Activated CD8-positive, alpha-beta T cell treated with anti-CD3 and anti-CD28 coated beads for 36 hours (primary cell): ENCODE measurements at regions not wholly inside any gene's neighbourhood (a gene's known extent, or its start where the extent isn't known, plus 50 kb on each side); places are given as distances from the start of the nearest gene placed in this dataset.

Experiments
- ATAC-seq: fragments of 200-7000 bp; cut with Tn5 transposase; one replicate; pipeline ENCODE4 v1.10.0; 2021; ENCODE audit warnings: mild to moderate bottlenecking, moderate library complexity
- CTCF ChIA-PET: fragments of 350-600 bp; sonication (Branson Sonifier 250); formaldehyde crosslinking; loops from one replicate; lab custom pipeline; 2021; ENCODE audit warnings: antibody characterized with exemption; lab: Charles Lee
- POLR2A ChIA-PET: fragments of 350-600 bp; sonication (Branson Sonifier 250); formaldehyde crosslinking; loops from one replicate; lab custom pipeline; 2021; ENCODE audit warnings: antibody characterized with exemption; lab: Charles Lee
- DNase-seq: peaks from one replicate; pipeline ENCODE4 v3.0.0-alpha.2; 2020
- H3K27ac Mint-ChIP-seq: one replicate; pipeline ENCODE4 v1.8.0; 2021; ENCODE audit warnings: mild to moderate bottlenecking, mixed read lengths
- H3K27me3 Mint-ChIP-seq: one replicate; pipeline ENCODE4 v1.8.0; 2021; ENCODE audit warnings: mixed read lengths
- H3K36me3 Mint-ChIP-seq: one replicate; pipeline ENCODE4 v1.8.0; 2021; ENCODE audit warnings: low read depth, mixed read lengths
- H3K4me1 Mint-ChIP-seq: one replicate; pipeline ENCODE4 v1.8.0; 2021; ENCODE audit warnings: low read depth, mixed read lengths
- H3K4me3 Mint-ChIP-seq: one replicate; pipeline ENCODE4 v1.8.0; 2021; ENCODE audit warnings: mild to moderate bottlenecking, moderate library complexity, mixed read lengths
- H3K9me3 Mint-ChIP-seq: one replicate; pipeline ENCODE4 v1.8.0; 2021; ENCODE audit warnings: mixed read lengths
- CTCF ChIP-seq: fragments of 200-600 bp; IDR thresholded peaks from one replicate; pipeline ENCODE4 v1.8.0; 2022; ENCODE audit warnings: antibody characterized with exemption, mild to moderate bottlenecking
- intact Hi-C: fragments of 100-400 bp; cut with micrococcal nuclease; formaldehyde crosslinking; loops from one replicate; pipeline ENCODE4 v1.10.0; 2022

- Mint-ChIP-seq H3K36me3 (no peaks in the 10 kb centered on the region), H3K27ac (no peak overlapping the region), H3K27me3 (peaks cover 7% of the 10 kb centered on the region), H3K4me1 (no peaks in the 10 kb centered on the region), H3K4me3 (no peak overlapping the region), H3K9me3 (no peaks in the 10 kb centered on the region)
- TF ChIP-seq CTCF = no peak
- CTCF ChIA-PET = no interaction called here
- intact Hi-C loops = no loop called here
- no peak for ATAC-seq
- POLR2A ChIA-PET = no interaction called here
- DNase-seq = no peak
Measured at GRCh38 chr3:28948685-28949084, 332.2 kb upstream of the RBMS3 start.

DNA sequence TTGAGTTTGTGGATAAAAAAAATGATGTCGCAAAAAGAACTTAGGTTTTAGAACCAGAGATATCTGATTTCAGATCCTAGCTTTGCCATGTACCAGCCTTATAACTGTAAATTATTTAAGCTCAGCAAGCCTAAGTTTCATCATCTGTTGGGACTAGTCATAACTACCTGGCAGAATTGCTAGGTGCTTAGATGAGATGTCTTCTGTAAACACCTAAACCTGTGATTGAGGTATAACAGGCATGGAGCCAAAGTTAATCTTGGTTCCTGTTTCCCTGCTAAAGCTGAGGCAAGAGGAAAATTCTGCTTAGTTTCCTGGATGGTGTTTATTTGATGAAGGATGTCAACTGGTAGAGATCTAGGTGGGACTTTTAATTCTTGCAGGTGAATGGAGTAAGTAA lies 331.3 kb upstream of the RBMS3 start:
- Mint-ChIP-seq H3K27me3 (peaks cover 6% of the 10 kb centered on the region), H3K36me3 (no peaks in the 10 kb centered on the region), H3K27ac (no peak overlapping the region), H3K4me3 (no peak overlapping the region), H3K9me3 (no peaks in the 10 kb centered on the region), H3K4me1 (no peaks in the 10 kb centered on the region)
- ChIA-PET CTCF (no interaction called here), POLR2A (no interaction called here)
- ATAC-seq (no peak), DNase-seq (no peak)
- intact Hi-C loops = no loop called here
- TF ChIP-seq CTCF = no peak

DNA sequence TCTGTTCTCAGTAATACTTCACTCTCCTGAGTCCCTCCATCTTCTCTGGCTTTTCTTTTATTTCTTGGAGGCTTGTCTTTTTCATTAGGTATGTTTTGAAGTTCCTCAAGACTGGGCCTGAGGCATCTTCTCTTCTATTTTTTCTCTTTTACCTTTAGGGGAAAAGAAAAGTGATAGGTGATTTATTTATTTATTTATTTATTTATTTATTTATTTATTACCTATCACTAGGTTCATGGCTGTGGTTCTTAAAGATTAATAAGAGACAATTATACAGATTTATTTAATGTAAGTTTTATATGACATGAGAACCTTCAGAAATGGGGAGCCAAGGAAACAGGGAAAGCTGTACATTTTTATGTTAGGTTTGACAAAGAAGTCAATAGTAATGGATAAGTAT lies 330.3 kb upstream of the RBMS3 start:
- H3K36me3 Mint-ChIP-seq = no peaks in the 10 kb centered on the region
- DNase-seq (no peak), ATAC-seq (no peak)
- H3K9me3 Mint-ChIP-seq = no peaks in the 10 kb centered on the region
- no peaks in the 10 kb centered on the region for H3K4me1 Mint-ChIP-seq
- intact Hi-C loops = no loop called here
- CTCF ChIA-PET = no interaction called here
- POLR2A ChIA-PET = no interaction called here
- H3K27me3 Mint-ChIP-seq = peaks cover 4% of the 10 kb centered on the region
- no peak overlapping the region for H3K4me3 Mint-ChIP-seq
- no peak overlapping the region for H3K27ac Mint-ChIP-seq
- TF ChIP-seq CTCF = no peak

DNA sequence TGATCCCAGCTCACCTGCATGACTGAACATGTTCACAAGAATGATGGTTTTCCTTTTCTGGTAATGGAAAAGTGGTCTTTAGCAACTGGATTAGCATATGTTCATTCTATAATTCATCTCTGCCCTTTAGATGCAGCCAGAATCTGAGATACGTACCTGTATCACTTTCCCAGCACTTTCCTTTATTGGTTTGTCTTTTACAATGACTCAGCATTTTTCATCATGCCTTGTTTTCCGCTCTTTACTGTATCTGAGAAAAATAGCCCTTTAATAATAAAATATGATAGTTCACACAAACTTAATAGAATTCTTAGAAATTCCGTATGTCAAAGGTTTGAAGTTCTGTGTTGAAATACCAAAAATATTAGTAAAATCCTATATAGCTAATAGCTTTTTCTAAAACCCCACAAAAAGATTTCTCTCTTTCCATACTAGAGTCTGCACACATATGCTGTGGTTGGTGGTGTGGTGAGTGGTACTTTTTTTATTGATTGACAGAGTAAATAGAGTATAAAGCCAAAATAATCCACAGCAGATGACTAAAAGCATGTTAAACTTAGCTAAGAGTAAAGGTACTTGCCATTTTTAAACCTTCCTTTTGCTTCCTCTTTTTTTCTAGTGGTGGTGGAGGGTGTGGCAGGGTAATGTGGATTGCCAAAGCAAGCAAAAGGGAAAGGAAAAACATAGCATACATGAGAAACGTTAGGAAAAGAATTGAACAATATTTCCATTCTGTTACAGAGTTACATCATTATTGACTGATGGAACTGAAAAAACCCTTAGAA lies 328.9 kb upstream of the RBMS3 start:
- ChIA-PET CTCF (no interaction called here), POLR2A (no interaction called here)
- Mint-ChIP-seq H3K27me3 (peaks cover 2% of the 10 kb centered on the region), H3K4me1 (no peaks in the 10 kb centered on the region), H3K27ac (no peak overlapping the region), H3K36me3 (no peaks in the 10 kb centered on the region), H3K4me3 (no peak overlapping the region), H3K9me3 (no peaks in the 10 kb centered on the region)
- no peak for DNase-seq
- no peak for ATAC-seq
- TF ChIP-seq CTCF = no peak
- intact Hi-C loops = no loop called here

GRCh38 chr3:28958656-28959055 lies 322.2 kb upstream of the RBMS3 start:
- ATAC-seq = no peak
- Mint-ChIP-seq H3K36me3 (no peaks in the 10 kb centered on the region), H3K9me3 (no peaks in the 10 kb centered on the region), H3K4me1 (no peaks in the 10 kb centered on the region), H3K27me3 (no peaks in the 10 kb centered on the region), H3K27ac (no peak overlapping the region), H3K4me3 (no peak overlapping the region)
- ChIA-PET CTCF (no interaction called here), POLR2A (no interaction called here)
- no peak for TF ChIP-seq CTCF
- intact Hi-C loops = no loop called here
- no peak for DNase-seq
